Neural cell (in vitro differentiated cells): ENCODE measurements at regions not wholly inside any gene's neighbourhood (a gene's known extent, or its start where the extent isn't known, plus 50 kb on each side); places are given as distances from the start of the nearest gene placed in this dataset.

Source experiments
- H2AFZ ChIP-seq: fragments of 200-600, 300-800 bp; sonication (generic), shearing (Covaris generic); 2 replicates; pipeline ENCODE4 v1.6.0; 2014; ENCODE audit warnings: low read depth, mild to moderate bottlenecking, antibody characterized with exemption, low read length, moderate library complexity
- H3F3A ChIP-seq: fragments of 200-600 bp; shearing (Covaris generic); 2 replicates; pipeline ENCODE4 v1.6.1; 2016; ENCODE audit warnings: mild to moderate bottlenecking, moderate library complexity, mixed read lengths, antibody characterized with exemption, low read length; ENCODE audit not compliant: insufficient read depth, poor library complexity, severe bottlenecking
- H3K27ac ChIP-seq: fragments of 200-600, 300-800 bp; sonication (generic), shearing (Covaris generic); 2 replicates; pipeline ENCODE4 v1.5.1; 2014; ENCODE audit warnings: mild to moderate bottlenecking, low read length, moderate library complexity
- H3K27me3 ChIP-seq: fragments of 300-800, 200-600 bp; sonication (generic), shearing (Covaris generic); 2 replicates; pipeline ENCODE4 v1.6.0; 2014; ENCODE audit warnings: mild to moderate bottlenecking, low read depth, low read length, moderate library complexity; ENCODE audit not compliant: insufficient read depth
- H3K36me3 ChIP-seq: fragments of 300-800, 200-600 bp; sonication (generic), shearing (Covaris generic); 2 replicates; pipeline ENCODE4 v1.5.1; 2014; ENCODE audit warnings: mild to moderate bottlenecking, antibody characterized with exemption, low read length, moderate library complexity; ENCODE audit not compliant: insufficient read depth
- H3K4me2 ChIP-seq: fragments of 300-800, 200-600 bp; sonication (generic), shearing (Covaris generic); 2 replicates; pipeline ENCODE4 v1.6.0; 2014; ENCODE audit warnings: mild to moderate bottlenecking, low read length
- H3K4me3 ChIP-seq: fragments of 300-800, 200-600 bp; sonication (generic), shearing (Covaris generic); 2 replicates; pipeline ENCODE4 v1.5.1; 2014; ENCODE audit warnings: mild to moderate bottlenecking, low read length, moderate library complexity
- H3K79me2 ChIP-seq: fragments of 200-600 bp; shearing (Covaris generic); replicated peaks from 2 replicates; pipeline ENCODE4 v1.6.0; 2014; ENCODE audit warnings: mild to moderate bottlenecking, low read length, moderate library complexity; ENCODE audit not compliant: insufficient read depth
- H3K9ac ChIP-seq: fragments of 300-800, 200-600 bp; sonication (generic), shearing (Covaris generic); 2 replicates; pipeline ENCODE4 v1.6.1; 2016; ENCODE audit warnings: mild to moderate bottlenecking, low read length, mixed read lengths
- H3K9me2 ChIP-seq: fragments of 200-600 bp; shearing (Covaris generic); 2 replicates; pipeline ENCODE4 v1.6.1; 2016; ENCODE audit warnings: mild to moderate bottlenecking, low read length, mixed read lengths; ENCODE audit not compliant: insufficient read depth
- H3K9me3 ChIP-seq: fragments of 200-600, 300-800 bp; sonication (generic), shearing (Covaris generic); 2 replicates; pipeline ENCODE4 v1.6.1; 2016; ENCODE audit warnings: mild to moderate bottlenecking, mixed run types, low read length, moderate library complexity, mixed read lengths
- H4K20me1 ChIP-seq: fragments of 200-600 bp; shearing (Covaris generic); 2 replicates; pipeline ENCODE4 v1.6.1; 2016; ENCODE audit warnings: mild to moderate bottlenecking, mixed run types; ENCODE audit not compliant: insufficient read depth
- CTCF ChIP-seq: fragments of 450-650 bp; IDR thresholded peaks from 2 replicates; pipeline ENCODE4 v1.5.1; 2014; ENCODE audit warnings: antibody characterized with exemption, mild to moderate bottlenecking, moderate library complexity; ENCODE audit not compliant: poor library complexity, severe bottlenecking
- EP300 ChIP-seq: fragments of 450-650 bp; conservative IDR thresholded peaks from 2 replicates; pipeline ENCODE4 v1.6.1; 2014; ENCODE audit warnings: antibody characterized with exemption, mild to moderate bottlenecking, moderate library complexity; ENCODE audit not compliant: poor library complexity, severe bottlenecking
- EZH2 ChIP-seq: fragments of 200-600, 300-800 bp; shearing (Covaris generic), sonication (generic); IDR thresholded peaks from 2 replicates; pipeline ENCODE4 v1.6.1; 2014; ENCODE audit warnings: antibody characterized with exemption, low read length, borderline replicate concordance, mild to moderate bottlenecking; ENCODE audit not compliant: insufficient read depth, poor library complexity, severe bottlenecking
- MXI1 ChIP-seq: fragments of 450-650 bp; conservative IDR thresholded peaks from 2 replicates; pipeline ENCODE4 v1.6.1; 2014; ENCODE audit warnings: antibody characterized with exemption, mild to moderate bottlenecking; ENCODE audit not compliant: poor library complexity, severe bottlenecking
- POLR2AphosphoS5 ChIP-seq: IDR thresholded peaks from 2 replicates; pipeline ENCODE4 v1.6.1; 2012
- RAD21 ChIP-seq: fragments of 450-650 bp; conservative IDR thresholded peaks from 2 replicates; pipeline ENCODE4 v1.6.1; 2014; ENCODE audit warnings: antibody characterized with exemption, mild to moderate bottlenecking, moderate library complexity
- REST ChIP-seq: IDR thresholded peaks from 2 replicates; pipeline ENCODE4 v1.6.1; 2012; ENCODE audit warnings: borderline replicate concordance
- SMC3 ChIP-seq: fragments of 450-650 bp; conservative IDR thresholded peaks from 2 replicates; pipeline ENCODE4 v1.6.1; 2014; ENCODE audit warnings: antibody characterized with exemption, mild to moderate bottlenecking, moderate library complexity; ENCODE audit not compliant: poor library complexity
- TAF1 ChIP-seq: IDR thresholded peaks from 2 replicates; pipeline ENCODE4 v1.6.1; 2012; ENCODE audit warnings: low read depth

GRCh38 chr9:26193237-26193636 lies 515.0 kb upstream of the TUSC1 start:
- H3K27ac ChIP-seq: no peak overlapping the region
- TF ChIP-seq SMC3: no peak
- TF ChIP-seq TAF1: no peak
- no peak for TF ChIP-seq RAD21
- TF ChIP-seq REST: no peak
- no peak for TF ChIP-seq EP300
- no peak for TF ChIP-seq CTCF
- TF ChIP-seq POLR2AphosphoS5: no peak
- TF ChIP-seq MXI1: no peak
- no peak for TF ChIP-seq EZH2

GRCh38 chr9:26191711-26192110 lies 513.5 kb upstream of the TUSC1 start:
- no peaks in the 10 kb centered on the region for H3K9me3 ChIP-seq
- no peaks in the 10 kb centered on the region for H4K20me1 ChIP-seq
- H3K27ac ChIP-seq: no peak overlapping the region
- no peak overlapping the region for H3K4me3 ChIP-seq
- no peaks in the 10 kb centered on the region for H3K9me2 ChIP-seq
- H2AFZ ChIP-seq: no peak overlapping the region
- no peak overlapping the region for H3K9ac ChIP-seq
- no peak for TF ChIP-seq EZH2
- TF ChIP-seq RAD21: no peak
- no peak for TF ChIP-seq CTCF
- no peak for TF ChIP-seq EP300
- TF ChIP-seq POLR2AphosphoS5: no peak
- no peak for TF ChIP-seq TAF1
- TF ChIP-seq MXI1: no peak
- TF ChIP-seq SMC3: no peak
- no peak for TF ChIP-seq REST
- H3K36me3 ChIP-seq: no peaks in the 10 kb centered on the region
- no peaks in the 10 kb centered on the region for H3K79me2 ChIP-seq
- H3K27me3 ChIP-seq: no peaks in the 10 kb centered on the region
- H3K4me2 ChIP-seq: no peak overlapping the region
- no peaks in the 10 kb centered on the region for H3F3A ChIP-seq

More at GRCh38 chr9:26193237-26193636, 515.0 kb upstream of the TUSC1 start:
- Histone ChIP-seq H2AFZ (no peak overlapping the region), H3K79me2 (no peaks in the 10 kb centered on the region), H4K20me1 (no peaks in the 10 kb centered on the region), H3K27me3 (no peaks in the 10 kb centered on the region), H3K9me3 (no peaks in the 10 kb centered on the region), H3K9ac (no peak overlapping the region), H3K4me3 (no peak overlapping the region), H3F3A (no peaks in the 10 kb centered on the region), H3K4me2 (no peak overlapping the region), H3K36me3 (no peaks in the 10 kb centered on the region), H3K9me2 (no peaks in the 10 kb centered on the region)
